ENCODE measurements at regions not wholly inside any gene's neighbourhood (a gene's known extent, or its start where the extent isn't known, plus 50 kb on each side); places are given as distances from the start of the nearest gene placed in this dataset.

- Histone ChIP-seq H2BK5ac (ENCODE audit: low read depth, low read length, poor library complexity) (no peak overlapping the region), H3K27ac (ENCODE audit: low read depth, low read length) (no peak overlapping the region), H3K14ac (ENCODE audit: low read length) (no peak overlapping the region), H3K79me1 (ENCODE audit: low read length) (no peaks in the 10 kb centered on the region), H4K91ac (ENCODE audit: low read depth, low read length) (no peak overlapping the region), H3K9me3 (ENCODE audit: insufficient read depth, low read depth, low read length) (no peaks in the 10 kb centered on the region), H3K27me3 (ENCODE audit: insufficient read depth, low read length) (no peaks in the 10 kb centered on the region), H3K36me3 (ENCODE audit: control insufficient read depth in 1 of 2, insufficient read depth in 2 of 2, low read length in 2 of 2) (no peaks in the 10 kb centered on the region), H2AK5ac (ENCODE audit: low read length) (no peak overlapping the region), H3K9ac (ENCODE audit: low read length) (no peak overlapping the region), H3K23ac (ENCODE audit: low read length) (no peak overlapping the region), H2AFZ (ENCODE audit: insufficient read depth, low read length, poor library complexity) (no peak overlapping the region), H3K18ac (ENCODE audit: low read length) (no peak overlapping the region), H3K4ac (ENCODE audit: low read depth, low read length) (no peak overlapping the region), H2BK120ac (ENCODE audit: insufficient read depth, low read length, poor library complexity) (no peak overlapping the region), H3K4me3 (ENCODE audit: low read depth, low read length) (no peak overlapping the region), H3K79me2 (ENCODE audit: control insufficient read depth, insufficient read depth, low read length, poor library complexity) (no peaks in the 10 kb centered on the region), H3K4me1 (ENCODE audit: control insufficient read depth in 1 of 2, insufficient read depth in 2 of 2, low read length in 2 of 2) (no peaks in the 10 kb centered on the region), H4K12ac (ENCODE audit: low read depth, low read length) (no peak overlapping the region), H4K8ac (ENCODE audit: low read depth, low read length) (no peak overlapping the region), H3K4me2 (ENCODE audit: low read length) (no peak overlapping the region), H2BK12ac (ENCODE audit: low read length) (no peak overlapping the region)
- WGBS (ENCODE audit: extremely low coverage, insufficient coverage, insufficient read length): no CpG with 5 or more reads among the region's 1 CpG
- DNase-seq: no peak
Observed at GRCh38 chr3:187873843-187874242, 128.6 kb upstream of the BCL6 start.

GRCh38 chr3:187875863-187876262, 130.6 kb upstream of the BCL6 start:
- Histone ChIP-seq H3K18ac (ENCODE audit: low read length) (no peak overlapping the region), H3K4me3 (ENCODE audit: low read depth, low read length) (no peak overlapping the region), H3K4ac (ENCODE audit: low read depth, low read length) (no peak overlapping the region), H2AK5ac (ENCODE audit: low read length) (no peak overlapping the region), H3K27me3 (ENCODE audit: insufficient read depth, low read length) (no peaks in the 10 kb centered on the region), H2BK12ac (ENCODE audit: low read length) (no peak overlapping the region), H4K91ac (ENCODE audit: low read depth, low read length) (no peak overlapping the region), H2BK120ac (ENCODE audit: insufficient read depth, low read length, poor library complexity) (no peak overlapping the region), H3K9me3 (ENCODE audit: insufficient read depth, low read depth, low read length) (no peaks in the 10 kb centered on the region), H3K79me2 (ENCODE audit: control insufficient read depth, insufficient read depth, low read length, poor library complexity) (no peaks in the 10 kb centered on the region), H3K9ac (ENCODE audit: low read length) (no peak overlapping the region), H4K8ac (ENCODE audit: low read depth, low read length) (no peak overlapping the region), H3K4me1 (ENCODE audit: control insufficient read depth in 1 of 2, insufficient read depth in 2 of 2, low read length in 2 of 2) (no peaks in the 10 kb centered on the region), H3K79me1 (ENCODE audit: low read length) (no peaks in the 10 kb centered on the region), H3K4me2 (ENCODE audit: low read length) (no peak overlapping the region), H3K14ac (ENCODE audit: low read length) (no peak overlapping the region), H3K27ac (ENCODE audit: low read depth, low read length) (no peak overlapping the region), H2AFZ (ENCODE audit: insufficient read depth, low read length, poor library complexity) (no peak overlapping the region), H4K12ac (ENCODE audit: low read depth, low read length) (no peak overlapping the region), H2BK5ac (ENCODE audit: low read depth, low read length, poor library complexity) (no peak overlapping the region), H3K23ac (ENCODE audit: low read length) (no peak overlapping the region), H3K36me3 (ENCODE audit: control insufficient read depth in 1 of 2, insufficient read depth in 2 of 2, low read length in 2 of 2) (no peaks in the 10 kb centered on the region)
- no CpG with 5 or more reads among the region's 4 CpGs for WGBS (ENCODE audit: extremely low coverage, insufficient coverage, insufficient read length)
- no peak for DNase-seq

GRCh38 chr3:187878772-187879518, 133.7 kb upstream of the BCL6 start:
- Histone ChIP-seq H4K8ac (ENCODE audit: low read depth, low read length) (no peak overlapping the region), H3K4me1 (ENCODE audit: control insufficient read depth in 1 of 2, insufficient read depth in 2 of 2, low read length in 2 of 2) (no peaks in the 10 kb centered on the region), H3K9me3 (ENCODE audit: insufficient read depth, low read depth, low read length) (no peaks in the 10 kb centered on the region), H3K23ac (ENCODE audit: low read length) (no peak overlapping the region), H2BK5ac (ENCODE audit: low read depth, low read length, poor library complexity) (no peak overlapping the region), H3K4ac (ENCODE audit: low read depth, low read length) (no peak overlapping the region), H3K27me3 (ENCODE audit: insufficient read depth, low read length) (no peaks in the 10 kb centered on the region), H3K4me2 (ENCODE audit: low read length) (no peak overlapping the region), H3K79me1 (ENCODE audit: low read length) (no peaks in the 10 kb centered on the region), H3K18ac (ENCODE audit: low read length) (no peak overlapping the region), H3K14ac (ENCODE audit: low read length) (no peak overlapping the region), H2AFZ (ENCODE audit: insufficient read depth, low read length, poor library complexity) (no peak overlapping the region), H2AK5ac (ENCODE audit: low read length) (no peak overlapping the region), H4K91ac (ENCODE audit: low read depth, low read length) (no peak overlapping the region), H2BK12ac (ENCODE audit: low read length) (no peak overlapping the region), H3K79me2 (ENCODE audit: control insufficient read depth, insufficient read depth, low read length, poor library complexity) (no peaks in the 10 kb centered on the region), H3K27ac (ENCODE audit: low read depth, low read length) (no peak overlapping the region), H3K36me3 (ENCODE audit: control insufficient read depth in 1 of 2, insufficient read depth in 2 of 2, low read length in 2 of 2) (no peaks in the 10 kb centered on the region), H4K12ac (ENCODE audit: low read depth, low read length) (no peak overlapping the region), H3K4me3 (ENCODE audit: low read depth, low read length) (no peak overlapping the region), H2BK120ac (ENCODE audit: insufficient read depth, low read length, poor library complexity) (no peak overlapping the region), H3K9ac (ENCODE audit: low read length) (no peak overlapping the region)
- no CpG with 5 or more reads among the region's 4 CpGs for WGBS (ENCODE audit: extremely low coverage, insufficient coverage, insufficient read length)
- peak; percentile 26 to 86 for DNase-seq

- no peak overlapping the region for H3K14ac ChIP-seq (ENCODE audit: low read length)
- no peak overlapping the region for H4K91ac ChIP-seq (ENCODE audit: low read depth, low read length)
- H3K79me1 ChIP-seq (ENCODE audit: low read length): no peaks in the 10 kb centered on the region
- H3K18ac ChIP-seq (ENCODE audit: low read length): no peak overlapping the region
- H3K4me2 ChIP-seq (ENCODE audit: low read length): no peak overlapping the region
- H3K4ac ChIP-seq (ENCODE audit: low read depth, low read length): no peak overlapping the region
- no peaks in the 10 kb centered on the region for H3K9me3 ChIP-seq (ENCODE audit: insufficient read depth, low read depth, low read length)
- H4K12ac ChIP-seq (ENCODE audit: low read depth, low read length): no peak overlapping the region
- no peak overlapping the region for H3K27ac ChIP-seq (ENCODE audit: low read depth, low read length)
- H3K36me3 ChIP-seq (ENCODE audit: control insufficient read depth in 1 of 2, insufficient read depth in 2 of 2, low read length in 2 of 2): no peaks in the 10 kb centered on the region
- H2AFZ ChIP-seq (ENCODE audit: insufficient read depth, low read length, poor library complexity): no peak overlapping the region
- no peaks in the 10 kb centered on the region for H3K4me1 ChIP-seq (ENCODE audit: control insufficient read depth in 1 of 2, insufficient read depth in 2 of 2, low read length in 2 of 2)
- no peak overlapping the region for H3K9ac ChIP-seq (ENCODE audit: low read length)
- DNase-seq: no peak
- H3K4me3 ChIP-seq (ENCODE audit: low read depth, low read length): no peak overlapping the region
- WGBS (ENCODE audit: extremely low coverage, insufficient coverage, insufficient read length): no CpG with 5 or more reads among the region's 1 CpG
- H2BK12ac ChIP-seq (ENCODE audit: low read length): no peak overlapping the region
- H2BK120ac ChIP-seq (ENCODE audit: insufficient read depth, low read length, poor library complexity): no peak overlapping the region
- no peak overlapping the region for H4K8ac ChIP-seq (ENCODE audit: low read depth, low read length)
- H3K23ac ChIP-seq (ENCODE audit: low read length): no peak overlapping the region
- H2AK5ac ChIP-seq (ENCODE audit: low read length): no peak overlapping the region
- no peak overlapping the region for H2BK5ac ChIP-seq (ENCODE audit: low read depth, low read length, poor library complexity)
- no peaks in the 10 kb centered on the region for H3K27me3 ChIP-seq (ENCODE audit: insufficient read depth, low read length)
- H3K79me2 ChIP-seq (ENCODE audit: control insufficient read depth, insufficient read depth, low read length, poor library complexity): no peaks in the 10 kb centered on the region
Observed at GRCh38 chr3:187880441-187880840, 135.2 kb upstream of the BCL6 start.
